Kidney epithelial cell (primary cell): ENCODE measurements at regions not wholly inside any gene's neighbourhood (a gene's known extent, or its start where the extent isn't known, plus 50 kb on each side); places are given as distances from the start of the nearest gene placed in this dataset.
A peak's percentile ranks its signal among the peaks of the same experiment; 100 is the strongest.
"Not testable (repeated sequence)": the region's sequence is repeated elsewhere in the genome, so short reads cannot be mapped to it uniquely, and the experiment has no call there.

ENCODE experiments used
- DNase-seq: peaks from one replicate; pipeline ENCODE4 v3.0.0-alpha.2; 2010; ENCODE audit warnings: low read depth
- H3K27me3 ChIP-seq: 2 replicates; pipeline ENCODE4 v1.6.0; 2011; ENCODE audit warnings: low read length; ENCODE audit not compliant: control insufficient read depth, insufficient read depth
- H3K36me3 ChIP-seq: 2 replicates; pipeline ENCODE4 v1.5.1; 2011; ENCODE audit warnings: low read length; ENCODE audit not compliant: control insufficient read depth, insufficient read depth
- H3K4me3 ChIP-seq: 2 replicates; pipeline ENCODE4 v1.5.1; 2011; ENCODE audit warnings: low read depth, mild to moderate bottlenecking, control low read depth, low read length
- CTCF ChIP-seq: IDR thresholded peaks from 2 replicates; pipeline ENCODE4 v1.5.1; 2011; ENCODE audit warnings: mild to moderate bottlenecking, moderate library complexity, low read length, control low read depth, inconsistent platforms; ENCODE audit not compliant: insufficient read depth, poor library complexity, severe bottlenecking

- Histone ChIP-seq H3K36me3 (no peaks in the 10 kb centered on the region), H3K27me3 (no peaks in the 10 kb centered on the region), H3K4me3 (no peak overlapping the region)
- DNase-seq = peak; percentile 55
- TF ChIP-seq CTCF = no peak
These were observed 85.5 kb upstream of the TET2 start for GRCh38 chr4:105061136-105061696.

DNA sequence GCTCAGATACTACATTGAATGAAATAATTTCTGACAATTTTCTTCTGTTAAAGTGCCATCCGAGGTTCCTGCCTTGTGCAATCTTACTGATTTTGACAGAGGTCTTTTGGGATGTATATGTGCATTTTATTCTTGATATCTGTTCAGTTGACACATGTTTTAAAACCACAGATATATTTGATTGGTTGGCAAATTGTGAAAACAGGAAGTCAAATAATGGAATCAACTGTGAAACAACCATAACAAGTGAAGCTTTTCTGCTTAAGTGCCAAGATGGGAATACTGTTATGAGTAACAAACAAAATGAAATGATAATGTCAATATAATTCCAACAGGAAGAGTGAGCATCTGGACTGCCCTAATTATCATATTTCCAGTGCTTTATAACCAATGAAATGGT lies 84.9 kb upstream of the TET2 start:
- Histone ChIP-seq H3K4me3 (no peak overlapping the region), H3K27me3 (no peaks in the 10 kb centered on the region), H3K36me3 (no peaks in the 10 kb centered on the region)
- TF ChIP-seq CTCF = no peak
- no peak for DNase-seq

- Histone ChIP-seq H3K27me3 (no peaks in the 10 kb centered on the region), H3K36me3 (no peaks in the 10 kb centered on the region), H3K4me3 (no peak overlapping the region)
- no peak for DNase-seq
- no peak for TF ChIP-seq CTCF
These were observed 80.3 kb upstream of the TET2 start for GRCh38 chr4:105066401-105066800.

DNA sequence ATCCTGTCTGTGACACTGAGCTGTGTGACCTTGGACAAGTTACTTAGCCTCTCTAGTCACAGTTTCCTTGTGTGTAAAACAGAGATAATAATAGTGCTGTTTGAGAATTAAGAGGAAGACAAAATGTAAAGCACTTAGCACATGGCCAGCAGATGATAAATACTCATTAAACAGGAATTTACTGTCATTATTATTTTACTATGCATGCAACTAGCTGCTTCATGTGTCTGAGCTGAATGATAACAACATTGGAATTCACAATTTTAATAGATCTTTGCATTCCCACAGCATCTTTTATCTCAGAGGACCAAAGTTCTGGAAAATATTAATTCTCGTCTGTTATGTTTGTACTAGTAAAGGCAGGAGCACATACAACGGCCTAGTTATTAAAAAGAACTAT lies 79.2 kb upstream of the TET2 start:
- H3K27me3 ChIP-seq = no peaks in the 10 kb centered on the region
- no peak for TF ChIP-seq CTCF
- no peak for DNase-seq
- no peaks in the 10 kb centered on the region for H3K36me3 ChIP-seq
- no peak overlapping the region for H3K4me3 ChIP-seq

- Histone ChIP-seq H3K27me3 (no peaks in the 10 kb centered on the region), H3K36me3 (no peaks in the 10 kb centered on the region), H3K4me3 (no peak overlapping the region)
- DNase-seq = no peak
- no peak for TF ChIP-seq CTCF
These were observed 78.7 kb upstream of the TET2 start for GRCh38 chr4:105067946-105068345.

DNA sequence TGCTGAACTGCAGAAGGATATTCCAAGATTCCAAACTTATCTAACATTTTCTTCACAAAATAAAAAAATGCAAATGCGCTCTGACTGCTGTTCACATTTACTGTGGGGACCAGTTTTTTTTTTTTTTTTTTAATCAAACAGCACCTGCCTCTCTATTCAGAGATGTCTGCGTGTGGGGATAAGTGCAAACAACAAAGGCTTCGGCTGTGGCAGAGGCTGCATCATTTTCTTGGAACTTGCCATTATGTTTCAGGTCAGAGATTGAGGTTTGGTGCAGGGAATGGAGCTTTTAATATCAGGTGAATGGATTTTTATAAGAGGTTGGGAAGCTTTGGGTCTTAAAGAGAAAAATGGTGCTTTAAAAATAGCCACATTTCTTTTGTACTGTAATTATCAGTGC lies 78.2 kb upstream of the TET2 start:
- no peak for DNase-seq
- H3K4me3 ChIP-seq = no peak overlapping the region
- H3K27me3 ChIP-seq = no peaks in the 10 kb centered on the region
- H3K36me3 ChIP-seq = no peaks in the 10 kb centered on the region
- no peak for TF ChIP-seq CTCF

DNA sequence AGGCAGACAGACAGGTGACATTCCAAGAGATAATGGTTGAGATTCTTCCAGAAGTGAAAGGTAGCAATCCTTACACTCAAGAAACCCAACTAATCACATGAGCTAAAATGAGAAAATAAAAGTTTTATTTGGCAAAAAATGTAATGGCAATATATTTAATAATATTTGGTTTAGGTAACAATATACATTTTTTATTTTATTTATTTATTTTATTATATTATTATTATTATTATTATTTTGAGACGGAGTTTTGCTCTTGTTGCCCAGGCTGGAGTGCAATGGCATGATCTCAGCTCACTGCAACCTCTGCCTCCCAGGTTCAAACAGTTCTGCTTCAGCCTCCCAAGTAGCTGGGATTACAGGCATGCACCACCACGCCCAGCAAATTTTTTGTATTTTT lies 74.6 kb upstream of the TET2 start:
- not testable (repeated sequence) for H3K27me3 ChIP-seq, H3K36me3 ChIP-seq, H3K4me3 ChIP-seq, DNase-seq
